Endometrium (tissue), 2 donors: ENCODE measurements at regions not wholly inside any gene's neighbourhood (a gene's known extent, or its start where the extent isn't known, plus 50 kb on each side); places are given as distances from the start of the nearest gene placed in this dataset.

Experiments
- FAIRE-seq: peaks from 2 replicates; lab custom pipeline; 2012; peaks lifted over from hg19 to GRCh38; lab: Jason Lieb, UNC
- donor health status: control.
- donor health status: control.

- FAIRE-seq = no peak
Measured at GRCh38 chr6:148053209-148053608, 289.4 kb upstream of the SASH1 start.

- no peak for FAIRE-seq
Measured at GRCh38 chr6:148053796-148054195, 288.8 kb upstream of the SASH1 start.

GRCh38 chr6:148054219-148054618, 288.4 kb upstream of the SASH1 start:
- no peak for FAIRE-seq

GRCh38 chr6:148055419-148055818, 287.2 kb upstream of the SASH1 start:
- no peak for FAIRE-seq

DNA sequence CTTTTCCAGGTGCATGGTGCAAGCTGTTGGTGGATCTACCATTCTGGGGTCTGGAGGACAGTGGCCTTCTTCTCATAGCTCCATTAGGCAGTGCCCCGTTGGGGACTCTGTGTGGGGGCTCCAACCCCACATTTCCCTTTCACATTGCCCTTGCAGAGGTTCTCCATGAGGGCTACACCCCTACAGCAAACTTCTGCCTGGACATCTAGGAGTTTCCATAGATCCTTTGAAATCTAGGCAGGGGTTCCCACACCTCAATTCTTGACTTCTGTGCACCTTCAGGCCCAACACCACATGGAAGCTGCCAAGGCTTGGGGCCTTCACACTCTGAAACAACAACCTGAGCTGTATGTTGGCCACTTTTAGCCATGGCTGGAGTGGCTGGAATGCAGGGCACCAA, 282.8 kb upstream of the SASH1 start:
- no peak for FAIRE-seq

DNA sequence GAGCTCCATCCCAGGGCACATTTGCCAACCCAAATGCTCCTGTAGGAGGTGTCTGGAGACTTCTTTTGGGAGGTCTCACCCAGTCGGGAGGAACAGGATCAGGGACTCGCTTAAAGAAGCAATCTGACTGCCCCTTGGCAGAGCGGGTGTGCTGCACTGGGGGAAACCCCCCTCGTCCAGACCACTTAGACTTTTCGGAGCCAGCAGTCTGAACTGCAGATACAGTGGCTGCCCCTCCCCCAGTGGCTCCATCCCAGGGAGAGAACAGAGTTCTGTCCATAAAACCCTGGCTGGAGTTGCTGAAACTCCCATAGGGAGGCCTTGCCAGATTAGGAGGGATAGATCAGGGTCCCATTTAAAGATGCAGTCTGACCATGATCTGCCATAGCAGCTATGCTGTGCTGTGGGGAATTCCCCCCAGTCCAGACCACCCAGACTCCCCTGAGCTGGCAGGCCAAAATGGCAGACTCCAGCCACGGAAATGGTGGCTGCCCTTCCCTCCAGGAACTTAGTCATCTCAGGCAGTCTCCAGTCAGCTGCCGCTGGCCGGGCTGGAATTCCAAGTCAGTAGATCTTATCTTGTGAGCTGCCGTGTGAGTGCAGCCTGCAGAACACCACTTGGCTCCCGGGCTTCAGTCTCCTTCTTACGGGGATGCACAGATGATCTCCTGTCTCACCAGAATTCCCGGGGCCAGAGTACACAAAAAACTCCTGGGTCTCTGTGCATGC, 278.1 kb upstream of the SASH1 start:
- no peak for FAIRE-seq

GRCh38 chr6:148068437-148069061, 274.1 kb upstream of the SASH1 start:
- no peak for FAIRE-seq

DNA sequence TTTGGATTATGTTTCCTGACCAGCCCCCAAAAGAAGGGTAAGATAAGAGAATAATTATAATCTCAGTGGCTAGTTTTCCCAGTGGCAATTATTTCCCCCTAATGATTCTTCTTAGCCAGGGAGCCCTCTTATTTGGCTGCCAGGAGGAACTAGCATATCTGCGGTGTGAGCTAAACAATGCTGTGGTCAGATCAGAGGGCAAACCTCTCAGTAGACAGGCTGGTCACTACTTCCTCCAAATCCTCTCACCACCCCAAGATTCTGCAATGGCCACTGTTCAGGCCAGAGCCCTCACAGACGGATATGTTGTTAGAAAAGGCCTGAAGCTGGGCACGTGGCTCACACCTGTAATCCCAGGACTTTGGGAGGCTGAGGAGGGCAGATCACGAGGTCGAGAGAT, 273.4 kb upstream of the SASH1 start:
- no peak for FAIRE-seq

DNA sequence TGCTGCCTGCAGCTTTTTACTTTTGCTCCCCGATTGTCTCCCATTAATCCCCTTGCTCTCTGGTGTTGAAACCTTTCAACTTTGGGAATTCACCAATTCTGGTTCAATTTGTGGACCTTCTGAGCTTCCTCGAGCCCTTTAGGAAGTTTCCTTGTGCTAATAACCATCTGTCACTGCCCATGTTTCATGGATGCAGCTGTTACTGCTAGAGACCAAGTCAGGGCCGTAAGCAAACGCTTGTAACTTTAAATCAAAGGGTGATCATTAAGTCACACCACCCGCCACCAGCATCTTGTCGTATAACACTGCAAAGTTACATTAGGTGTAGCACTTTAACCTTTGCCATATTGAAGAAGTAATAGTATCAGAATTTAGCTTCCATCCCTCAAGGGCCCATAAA, 268.3 kb upstream of the SASH1 start:
- no peak for FAIRE-seq

- FAIRE-seq = no peak
Measured at GRCh38 chr6:148074738-148075137, 267.9 kb upstream of the SASH1 start.

- no peak for FAIRE-seq
Measured at GRCh38 chr6:148075352-148075751, 267.3 kb upstream of the SASH1 start.

- no peak for FAIRE-seq
Measured at GRCh38 chr6:148076051-148076450, 266.6 kb upstream of the SASH1 start.

DNA sequence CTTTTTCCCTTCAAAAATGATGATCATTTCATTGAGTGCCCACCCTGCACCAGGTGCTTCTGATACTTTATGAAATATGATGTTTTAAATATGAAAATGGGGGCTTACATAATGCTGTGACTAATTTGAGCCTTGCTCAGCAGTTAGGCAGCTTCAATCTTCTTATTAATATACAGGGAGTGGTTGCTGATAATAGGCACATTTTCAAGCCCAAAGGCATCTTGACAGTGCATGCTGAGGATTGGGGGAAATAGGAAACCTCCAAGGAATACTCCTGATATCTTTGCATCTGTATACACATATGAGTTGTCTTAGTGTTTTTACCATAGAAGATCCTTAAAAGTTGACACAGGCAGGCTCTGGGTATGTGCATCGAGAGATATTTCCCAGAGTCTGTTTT, 262.3 kb upstream of the SASH1 start:
- FAIRE-seq = no peak

DNA sequence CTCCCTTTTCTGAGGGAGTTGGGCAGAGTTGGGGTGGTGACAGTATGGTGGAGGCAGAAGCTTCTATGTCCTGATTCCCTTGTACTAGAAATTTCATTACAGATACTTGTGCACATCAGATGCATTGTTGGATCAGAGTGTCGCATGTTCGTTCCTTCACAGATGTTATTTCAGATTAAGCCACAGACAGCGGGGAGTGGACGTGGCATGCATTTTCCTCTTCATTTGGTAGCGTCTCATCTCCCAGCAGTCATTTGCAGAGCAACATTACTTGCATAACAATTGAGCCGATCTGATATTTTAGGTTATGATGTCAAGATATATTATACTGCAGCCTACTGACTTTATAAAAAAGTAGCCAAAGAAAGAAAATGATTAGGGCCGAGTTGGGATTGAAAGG, 261.6 kb upstream of the SASH1 start:
- no peak for FAIRE-seq

DNA sequence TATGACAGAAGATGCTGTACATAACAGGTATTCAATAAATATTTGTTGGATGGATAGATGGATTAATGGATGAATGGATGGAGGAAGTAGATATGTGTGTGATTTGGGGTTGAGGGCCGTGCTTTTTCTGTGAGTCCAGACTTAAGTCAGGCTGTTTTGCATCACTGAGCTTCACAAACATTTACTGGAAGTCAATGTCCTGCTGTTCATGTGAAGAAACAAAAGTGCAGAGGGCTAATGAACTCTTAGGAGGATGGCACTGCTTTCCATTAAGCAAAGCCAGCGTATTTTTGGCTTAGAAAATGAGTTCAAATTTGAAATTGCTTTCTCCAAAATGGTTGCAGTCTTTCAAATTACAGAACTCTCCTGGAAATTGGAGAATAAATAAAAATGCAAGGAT, 260.6 kb upstream of the SASH1 start:
- FAIRE-seq = no peak

DNA sequence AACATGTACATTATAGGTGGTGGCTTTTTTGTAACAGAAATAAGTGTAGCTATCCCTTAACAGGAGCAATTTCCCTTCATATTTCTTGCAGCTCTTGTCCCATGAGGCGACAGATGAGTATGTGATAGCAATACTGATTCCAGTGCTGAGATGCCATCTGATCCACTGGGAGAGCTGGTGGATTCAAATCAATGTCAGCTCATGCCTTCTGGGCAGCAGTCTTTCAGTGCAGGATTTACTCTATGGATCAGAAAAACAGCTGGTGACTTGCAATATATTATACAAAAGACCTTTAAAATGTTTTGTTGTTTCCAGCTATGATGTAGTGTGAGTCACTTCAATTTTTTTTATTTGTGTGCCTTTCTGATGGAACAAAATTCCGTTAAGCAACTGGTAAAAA, 259.9 kb upstream of the SASH1 start:
- FAIRE-seq = no peak

DNA sequence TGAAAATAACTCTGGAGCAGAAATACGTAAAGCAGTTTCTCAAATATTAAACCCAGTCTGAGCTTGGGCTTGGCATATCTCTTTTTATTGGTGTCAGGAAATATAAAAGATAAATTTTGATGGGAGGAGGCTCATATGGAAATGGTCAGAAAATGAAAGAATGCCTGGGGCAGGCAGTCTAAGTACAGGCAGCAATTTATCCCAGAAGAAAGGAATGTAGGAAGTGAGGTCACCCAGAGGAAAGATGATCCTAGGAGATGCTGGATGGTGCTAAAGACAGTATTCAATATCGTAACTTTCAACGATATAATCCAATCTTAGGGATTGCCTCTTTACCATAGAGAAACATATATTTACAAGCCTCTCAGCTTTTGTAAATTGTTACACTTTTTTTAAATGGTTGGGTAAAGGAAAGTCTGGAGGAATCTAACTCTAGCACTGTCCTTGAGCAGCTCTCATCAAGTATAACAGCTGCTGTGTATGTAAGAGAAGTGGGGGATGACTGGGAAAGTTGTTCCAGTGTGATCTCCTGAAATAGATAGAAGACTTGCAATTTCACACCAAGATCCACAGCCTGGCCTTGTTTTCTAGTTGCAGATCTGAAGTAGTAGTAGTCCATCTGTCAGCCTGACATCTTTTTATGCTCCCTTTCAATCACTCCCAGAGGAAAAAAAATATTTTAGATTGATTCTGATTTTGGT, 256.9 kb upstream of the SASH1 start:
- no peak for FAIRE-seq

DNA sequence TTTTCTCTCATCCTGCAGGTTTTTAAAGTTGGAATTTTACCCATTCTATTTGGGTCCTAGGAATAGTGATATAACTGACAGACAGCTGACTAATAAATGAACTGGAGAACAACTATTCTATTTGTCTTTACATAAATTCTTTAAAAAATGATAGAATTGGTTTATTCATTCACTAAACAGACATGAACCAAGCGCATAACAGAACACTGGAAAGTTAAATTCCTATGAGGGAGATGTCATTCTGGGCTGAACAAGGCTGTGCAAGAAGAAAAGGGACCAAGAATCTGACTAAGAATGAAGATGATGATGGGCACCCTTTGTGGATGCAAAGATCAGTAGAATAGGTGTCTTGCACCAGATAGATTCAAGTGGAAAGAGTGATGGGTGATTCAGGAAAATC, 256.3 kb upstream of the SASH1 start:
- FAIRE-seq = no peak

DNA sequence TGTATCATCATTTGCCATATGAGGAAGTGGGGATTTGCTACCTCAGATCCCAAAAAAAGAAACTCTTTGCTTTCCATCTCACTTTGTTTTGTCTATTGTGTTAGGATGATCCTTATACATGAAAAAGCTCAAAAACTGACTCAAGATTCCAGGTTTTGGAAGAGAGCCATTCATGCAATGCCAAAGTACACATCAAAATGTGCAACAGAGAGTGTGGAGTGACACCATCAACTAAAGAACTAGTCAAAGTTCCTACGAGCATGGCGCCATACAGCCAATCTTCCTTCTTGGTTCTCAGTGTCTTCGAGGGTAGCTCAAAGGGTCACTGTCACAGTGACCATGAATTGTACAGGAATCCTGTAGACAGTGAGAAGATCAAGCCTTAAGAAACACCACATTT, 255.8 kb upstream of the SASH1 start:
- FAIRE-seq = no peak

GRCh38 chr6:148087659-148088058, 255.0 kb upstream of the SASH1 start:
- no peak for FAIRE-seq

DNA sequence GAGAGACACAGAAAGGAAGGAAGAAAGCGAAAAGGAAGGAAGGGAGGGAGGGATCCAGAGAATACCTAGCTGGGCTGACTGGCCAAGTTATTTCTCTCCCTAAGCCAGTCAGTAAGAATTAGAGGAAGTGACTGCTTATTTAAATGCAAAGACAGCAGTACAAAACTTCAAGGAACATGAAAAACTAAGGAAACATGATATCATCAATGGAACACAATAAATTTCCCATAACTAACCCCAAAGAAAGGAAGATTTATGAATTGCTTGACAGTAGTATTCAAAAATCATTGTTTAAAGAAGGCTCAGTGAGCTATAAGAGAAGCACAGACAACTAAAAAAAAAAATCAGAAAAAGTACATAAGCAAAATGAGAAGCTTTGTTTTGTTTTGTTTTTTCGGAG, 252.3 kb upstream of the SASH1 start:
- FAIRE-seq = no peak

DNA sequence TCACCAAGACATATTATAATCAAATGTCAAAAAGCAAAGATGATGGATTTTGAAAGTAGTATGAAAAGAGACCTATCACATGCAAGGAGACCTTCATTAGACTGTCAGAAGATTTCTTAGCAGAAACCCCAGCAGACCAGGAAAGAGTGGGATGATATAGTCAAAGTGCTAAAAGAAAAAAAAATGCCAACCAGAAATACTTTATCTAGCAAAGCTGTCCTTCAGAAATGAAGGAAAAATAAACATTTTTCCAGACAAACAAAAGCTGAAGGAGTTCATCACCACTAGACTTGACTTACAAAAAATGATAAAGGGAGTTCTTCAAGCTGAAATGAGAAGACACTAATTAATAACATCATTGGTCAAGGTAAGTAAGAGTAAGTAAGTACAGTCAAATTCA, 251.2 kb upstream of the SASH1 start:
- FAIRE-seq = no peak

- FAIRE-seq = no peak
Measured at GRCh38 chr6:148103436-148103835, 239.2 kb upstream of the SASH1 start.

- no peak for FAIRE-seq
Measured at GRCh38 chr6:148104131-148104530, 238.5 kb upstream of the SASH1 start.
